KBM-7 (cell line): ENCODE measurements at regions not wholly inside any gene's neighbourhood (a gene's known extent, or its start where the extent isn't known, plus 50 kb on each side); places are given as distances from the start of the nearest gene placed in this dataset.
"Not testable (repeated sequence)": the region's sequence is repeated elsewhere in the genome, so short reads cannot be mapped to it uniquely, and the experiment has no call there.

Experiments used
- DNase-seq: peaks from one replicate; pipeline ENCODE4 v3.0.0-alpha.2; 2015
- in situ Hi-C: fragments of 300-500 bp; cut with MboI; formaldehyde crosslinking; loops from 2 replicates; pipeline ENCODE4 v1.14.3; 2020; ENCODE audit warnings: low sequenced_read_pairs, low pct_unique_long_range_greater_than_20kb, mixed read lengths

DNA sequence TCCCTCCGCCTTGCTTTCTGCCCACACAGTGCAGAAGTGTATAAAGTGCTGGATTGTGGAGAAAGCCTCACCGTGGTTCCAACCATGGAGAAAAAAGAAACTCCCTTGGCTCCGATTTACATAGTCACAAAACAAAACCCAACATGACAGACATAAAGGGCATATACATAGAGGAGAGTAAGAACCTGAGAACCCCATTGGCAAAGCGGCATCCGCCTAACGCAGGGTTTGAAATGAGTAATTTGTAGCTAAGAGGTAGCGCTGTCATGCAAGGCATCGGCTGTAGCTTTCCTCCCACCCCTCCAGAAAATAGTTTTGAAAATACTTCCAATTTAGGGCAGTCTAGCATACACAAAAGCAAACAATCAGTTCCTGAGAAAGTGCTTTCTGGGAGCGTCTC, 126.0 kb upstream of the NRBF2 start:
- no peak for DNase-seq
- in situ Hi-C loops = no loop called here

DNA sequence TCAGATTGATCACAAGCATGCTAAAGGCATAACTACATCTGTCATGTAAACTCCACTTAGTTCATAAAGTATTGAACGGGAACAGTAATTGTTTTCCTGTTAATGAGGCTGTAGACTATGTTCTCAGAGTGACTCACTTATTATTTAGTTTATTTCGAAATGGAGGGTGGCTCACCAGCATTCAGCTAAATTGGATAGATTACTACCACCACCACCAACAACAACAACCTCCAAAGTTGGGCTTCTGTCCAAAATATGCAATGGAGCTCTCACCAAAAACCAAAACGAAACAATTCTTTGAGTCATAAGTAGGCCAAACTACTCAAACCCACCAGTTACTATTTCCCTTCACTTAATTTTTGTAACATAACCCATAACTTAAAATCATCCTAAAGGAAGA, 127.9 kb upstream of the NRBF2 start:
- no peak for DNase-seq
- in situ Hi-C loops = no loop called here

DNA sequence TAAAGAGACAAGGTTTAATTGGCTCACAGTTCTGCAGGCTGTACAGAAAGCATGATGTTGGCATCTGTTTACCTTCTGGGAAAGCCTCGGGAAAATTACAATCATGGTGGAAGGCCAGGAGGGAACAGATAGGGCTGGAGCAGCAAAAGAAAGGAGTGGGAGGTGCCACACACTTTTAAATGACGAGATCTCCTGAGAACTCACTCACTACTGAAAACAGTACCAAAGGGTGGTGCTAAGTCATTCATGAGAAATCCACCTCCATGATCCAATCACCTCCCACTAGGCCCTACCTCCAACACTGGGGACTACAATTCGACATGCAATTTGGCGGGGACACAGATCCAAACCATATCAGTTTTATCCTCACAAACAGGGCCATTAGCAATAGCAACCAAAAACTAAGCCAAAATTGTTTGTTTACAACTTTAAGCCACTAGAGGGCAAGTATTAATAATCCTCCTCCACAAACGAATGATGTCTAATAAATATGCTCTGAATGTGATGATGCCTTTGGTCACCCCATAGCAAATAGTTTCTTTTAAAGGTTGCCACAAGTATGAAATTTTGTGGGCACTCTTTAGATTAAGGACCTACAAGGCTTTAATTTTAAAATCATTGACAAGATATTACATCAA, 129.2 kb upstream of the NRBF2 start:
- DNase-seq = no peak
- in situ Hi-C loops = no loop called here

DNA sequence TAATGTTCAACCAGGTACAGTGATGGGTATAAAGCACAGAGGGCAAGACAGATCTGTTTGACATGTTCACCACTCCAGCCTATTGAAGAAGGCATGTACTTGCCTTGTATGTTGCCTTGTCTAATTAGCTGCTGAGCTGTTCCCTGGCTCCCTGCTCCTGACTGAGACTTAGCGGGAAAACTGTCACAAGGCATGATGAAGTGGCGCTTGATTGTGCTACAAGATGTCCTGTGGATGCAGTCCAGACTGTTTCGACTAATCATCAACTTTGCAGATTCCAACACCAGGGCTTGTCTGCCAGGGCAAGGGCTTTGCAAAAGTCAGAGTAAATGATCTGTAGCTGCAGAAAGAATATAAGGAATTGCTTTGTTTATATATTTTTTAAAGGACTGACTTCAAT, 136.2 kb upstream of the NRBF2 start:
- in situ Hi-C loops = no loop called here
- DNase-seq = no peak

GRCh38 chr10:62996516-62996915, 136.6 kb upstream of the NRBF2 start:
- no peak for DNase-seq
- in situ Hi-C loops = no loop called here

- no peak for DNase-seq
- in situ Hi-C loops = no loop called here
Measured at GRCh38 chr10:62993121-62993520, 140.0 kb upstream of the NRBF2 start.

GRCh38 chr10:62992145-62992721, 140.9 kb upstream of the NRBF2 start:
- in situ Hi-C loops = no loop called here
- DNase-seq = no peak

GRCh38 chr10:62990126-62990525, 143.0 kb upstream of the NRBF2 start:
- no peak for DNase-seq
- in situ Hi-C loops = no loop called here

GRCh38 chr10:62985807-62986600, 147.1 kb upstream of the NRBF2 start:
- no peak for DNase-seq
- in situ Hi-C loops = no loop called here

DNA sequence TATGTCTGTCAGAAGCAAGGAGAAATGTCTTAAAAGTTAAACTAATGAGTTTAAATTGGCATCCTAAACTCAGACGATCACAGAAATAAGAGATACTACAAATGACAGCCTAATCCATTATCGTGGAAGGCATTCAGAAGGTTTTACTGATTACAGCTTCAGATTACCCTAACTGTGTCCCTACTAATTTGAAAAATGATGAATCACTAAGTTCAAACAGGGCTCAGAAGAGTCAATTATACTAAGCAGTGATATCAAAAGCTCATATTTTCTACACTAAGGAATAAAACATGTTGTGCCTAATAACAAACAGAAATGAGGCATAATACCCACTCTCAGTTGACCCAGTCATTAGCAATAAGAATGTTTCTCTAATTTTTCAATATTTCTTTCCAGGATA, 152.0 kb upstream of the NRBF2 start:
- in situ Hi-C loops = no loop called here
- DNase-seq = no peak

DNA sequence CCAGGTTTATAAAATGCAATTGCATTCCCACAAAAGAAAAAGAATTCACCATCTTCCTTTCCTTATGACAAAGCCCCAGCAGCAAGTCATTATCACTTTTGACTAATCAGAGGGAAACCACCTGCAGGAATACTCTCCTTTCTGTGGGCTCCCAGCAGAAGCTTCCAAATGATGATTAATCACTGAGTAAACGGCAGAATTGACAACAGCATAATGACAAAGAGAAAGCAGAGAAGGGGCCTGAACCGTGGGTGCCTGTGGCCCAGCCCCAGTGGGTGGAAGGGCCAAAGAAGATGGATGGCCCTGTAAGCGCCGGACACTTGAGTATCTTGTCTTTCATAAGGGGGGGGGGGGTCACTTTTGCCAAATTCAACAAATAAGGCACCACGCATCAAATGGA, 152.4 kb upstream of the NRBF2 start:
- in situ Hi-C loops = no loop called here
- DNase-seq = no peak

- in situ Hi-C loops = no loop called here
- no peak for DNase-seq
Measured at GRCh38 chr10:62979921-62980320, 153.2 kb upstream of the NRBF2 start.

DNA sequence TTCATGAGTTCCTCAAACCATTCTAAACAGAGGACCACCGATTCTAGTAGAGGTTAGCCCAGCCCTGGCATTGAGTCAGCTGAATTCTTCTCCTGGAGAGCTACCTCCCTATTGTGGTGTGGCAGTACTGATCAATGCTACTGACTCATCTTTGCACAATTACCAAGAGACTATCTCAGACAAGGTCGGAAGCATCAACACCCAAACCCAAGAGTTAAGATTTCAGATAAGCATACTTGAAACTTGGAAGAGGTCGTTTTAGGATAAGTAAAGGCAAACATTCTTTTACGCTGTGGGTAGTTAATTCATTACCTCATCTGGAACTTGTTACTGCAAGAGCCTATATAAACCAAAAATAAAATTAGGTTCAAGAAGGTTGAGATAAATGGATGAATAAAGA, 154.6 kb upstream of the NRBF2 start:
- in situ Hi-C loops = no loop called here
- DNase-seq = no peak

DNA sequence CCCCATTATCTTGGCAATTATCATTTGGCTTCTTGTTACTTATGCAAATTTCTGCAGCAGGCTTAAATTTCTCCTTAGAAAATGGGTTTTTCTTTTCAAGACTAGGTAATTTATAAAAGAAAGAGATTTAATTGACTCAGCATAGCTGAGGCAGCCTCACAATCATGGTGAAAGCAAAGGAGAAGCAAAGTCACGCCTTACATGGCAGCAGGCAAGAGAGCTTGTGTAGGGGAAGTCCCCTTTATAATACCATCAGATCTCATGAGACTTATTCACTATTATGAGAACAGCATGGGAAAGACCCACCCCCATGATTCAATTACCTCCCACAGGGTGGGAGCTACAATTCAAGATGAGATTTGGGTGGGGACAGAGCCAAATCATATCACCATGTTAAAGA, 158.3 kb upstream of the NRBF2 start:
- in situ Hi-C loops, DNase-seq: not testable (repeated sequence)

DNA sequence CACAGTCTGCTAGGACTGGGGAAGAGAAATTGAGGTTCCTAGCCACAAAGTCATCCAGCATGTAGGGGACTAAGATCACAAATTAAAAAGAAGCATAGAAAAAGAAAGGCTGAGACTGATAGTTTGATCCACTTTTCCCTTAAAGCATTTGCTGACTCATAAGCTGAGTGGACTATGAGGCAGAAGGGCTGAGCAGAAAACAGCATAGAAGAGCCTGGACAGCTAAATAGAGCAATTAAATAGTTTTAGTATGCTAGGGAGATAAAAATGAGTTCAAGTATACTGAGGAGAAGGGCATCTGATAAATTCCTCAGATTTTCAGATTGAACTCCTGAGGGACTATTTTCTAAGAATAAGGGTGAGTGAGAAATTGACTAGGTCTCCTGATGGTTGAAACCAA, 155.9 kb upstream of the EGR2 start:
- in situ Hi-C loops = no loop called here
- no peak for DNase-seq

GRCh38 chr10:62964026-62964425, 147.9 kb upstream of the EGR2 start:
- no peak for DNase-seq
- in situ Hi-C loops = no loop called here

DNA sequence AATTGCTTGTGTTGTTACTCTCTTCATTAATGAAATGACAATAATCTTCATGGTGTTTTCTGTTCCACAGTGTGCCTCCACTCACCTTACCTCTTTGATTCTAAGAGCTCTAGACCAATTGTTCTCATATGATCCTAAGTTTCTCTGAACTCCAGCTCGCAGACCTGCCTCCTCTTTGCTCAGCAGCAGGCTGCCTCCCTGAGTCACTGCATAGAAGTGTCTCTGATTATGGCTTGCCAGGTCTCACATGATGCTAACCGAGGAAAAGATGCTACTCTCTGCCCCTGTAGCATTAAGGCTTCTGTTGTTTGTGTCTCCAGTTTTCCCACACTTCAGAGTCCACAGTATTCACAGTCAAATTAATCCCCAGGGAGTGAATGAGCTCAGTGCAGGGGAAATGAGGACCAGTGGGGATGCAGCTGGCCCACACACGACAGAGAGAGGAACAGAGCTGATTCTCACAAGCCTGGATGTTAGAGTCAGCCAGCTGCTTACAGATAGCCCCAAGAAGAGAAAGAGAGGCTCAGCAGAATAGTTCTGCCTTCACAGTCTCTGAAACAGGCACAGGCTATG, 145.9 kb upstream of the EGR2 start:
- in situ Hi-C loops = no loop called here
- no peak for DNase-seq

DNA sequence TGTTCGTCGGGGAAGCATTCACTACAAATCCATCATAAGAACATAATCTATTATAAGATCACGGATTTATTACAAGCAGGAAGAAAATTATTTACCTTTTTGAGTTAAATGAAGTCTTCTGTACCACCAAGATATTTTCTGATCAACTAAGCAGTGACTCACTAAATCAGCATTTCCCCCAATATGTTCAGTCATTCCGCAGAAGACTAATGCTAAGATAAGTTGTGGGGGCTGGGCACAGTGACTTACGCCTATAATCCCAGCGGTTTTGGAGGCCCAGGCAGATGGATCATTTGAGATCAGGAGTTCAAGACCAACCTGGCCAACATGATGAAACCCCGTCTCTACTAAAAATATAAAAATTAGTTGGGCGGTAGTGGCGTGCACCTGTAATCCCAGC, 144.2 kb upstream of the EGR2 start:
- in situ Hi-C loops = no loop called here
- no peak for DNase-seq

DNA sequence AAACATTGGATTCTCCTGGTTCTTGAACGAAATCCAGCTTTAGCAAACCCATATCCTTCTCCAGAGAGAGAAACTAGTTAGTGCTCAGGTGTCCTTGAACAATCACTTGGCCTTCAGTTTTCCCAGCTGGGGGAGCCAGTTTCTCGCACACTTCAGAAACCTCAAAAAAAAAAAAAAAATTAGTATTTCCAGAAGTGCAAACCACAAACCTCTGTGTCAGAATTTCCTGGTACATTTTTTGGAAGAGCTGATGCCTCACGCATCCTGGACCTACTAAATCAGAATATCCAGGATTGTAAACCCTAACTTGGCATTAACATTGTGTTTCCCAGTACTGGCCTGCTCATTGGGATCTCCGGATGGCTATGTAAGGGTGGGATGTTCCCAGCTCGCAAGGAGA, 143.4 kb upstream of the EGR2 start:
- DNase-seq = no peak
- in situ Hi-C loops = no loop called here

DNA sequence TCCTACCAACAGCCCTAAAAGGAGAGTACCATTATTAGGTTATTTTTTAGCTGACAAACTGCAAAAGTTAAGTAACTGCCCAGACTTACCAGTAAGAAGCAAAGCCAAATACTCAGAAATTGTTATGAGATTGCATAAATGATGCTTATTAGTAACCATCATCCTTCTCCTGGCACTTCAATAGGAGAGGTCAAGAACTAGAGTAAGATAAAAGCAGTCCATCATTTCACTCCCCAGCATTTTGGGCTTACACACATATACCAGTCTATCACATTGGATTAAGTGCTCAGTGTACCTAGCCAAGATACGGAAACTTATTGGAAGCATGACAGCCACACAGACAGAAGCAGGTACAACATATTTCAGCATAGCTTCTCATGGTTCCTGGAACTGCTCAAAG, 142.8 kb upstream of the EGR2 start:
- in situ Hi-C loops = no loop called here
- no peak for DNase-seq
